ENCODE measurements at regions not wholly inside any gene's neighbourhood (a gene's known extent, or its start where the extent isn't known, plus 50 kb on each side); places are given as distances from the start of the nearest gene placed in this dataset.
"Not testable (repeated sequence)": the region's sequence is repeated elsewhere in the genome, so short reads cannot be mapped to it uniquely, and the experiment has no call there.

GRCh38 chr18:995629-996028 is 91.0 kb downstream of the ADCYAP1 start:
- no peak for DNase-seq (ENCODE audit: low read depth in 4 of 4, low spot score in 3 of 4)

DNA sequence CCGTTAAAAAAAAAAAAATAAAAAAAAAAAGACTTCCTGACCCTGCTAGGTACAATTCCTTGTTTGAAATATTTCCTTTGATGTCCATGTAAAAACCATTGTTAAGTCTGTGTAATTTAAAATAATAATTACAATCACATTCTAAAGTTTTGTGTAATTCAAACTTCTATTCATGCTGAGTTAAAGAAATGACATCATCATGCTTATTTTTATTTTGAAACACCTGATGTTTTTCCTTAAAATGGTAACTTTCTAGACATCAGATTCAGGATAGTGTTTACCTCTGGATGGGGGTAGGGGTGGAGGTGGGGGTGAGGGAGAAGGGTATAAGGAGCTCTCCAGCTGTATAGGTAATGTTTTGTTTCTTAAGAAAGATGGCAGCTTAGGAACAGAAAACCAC is 92.8 kb downstream of the ADCYAP1 start:
- no peak for DNase-seq (ENCODE audit: low read depth in 4 of 4, low spot score in 3 of 4)

DNA sequence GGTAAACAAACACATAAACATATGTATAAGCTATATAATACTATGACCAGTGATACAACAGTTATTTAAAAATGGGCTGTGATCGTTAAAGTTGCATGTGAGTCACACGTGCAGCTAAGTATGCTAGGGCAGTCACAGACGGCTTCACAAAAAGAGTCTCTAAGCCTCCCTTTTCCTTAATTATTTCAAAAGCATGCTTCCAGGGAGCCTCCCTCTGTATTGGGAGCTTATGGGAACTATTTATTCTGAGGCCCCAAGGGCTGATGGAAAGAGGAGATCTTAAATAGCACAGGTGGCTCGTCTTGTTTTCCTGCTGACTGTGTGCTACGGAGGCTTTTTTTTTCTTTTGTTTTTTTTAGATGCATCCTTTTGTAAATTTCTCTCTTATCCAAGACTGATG is 94.3 kb downstream of the ADCYAP1 start:
- no peak for DNase-seq (ENCODE audit: low read depth in 4 of 4, low spot score in 3 of 4)

DNA sequence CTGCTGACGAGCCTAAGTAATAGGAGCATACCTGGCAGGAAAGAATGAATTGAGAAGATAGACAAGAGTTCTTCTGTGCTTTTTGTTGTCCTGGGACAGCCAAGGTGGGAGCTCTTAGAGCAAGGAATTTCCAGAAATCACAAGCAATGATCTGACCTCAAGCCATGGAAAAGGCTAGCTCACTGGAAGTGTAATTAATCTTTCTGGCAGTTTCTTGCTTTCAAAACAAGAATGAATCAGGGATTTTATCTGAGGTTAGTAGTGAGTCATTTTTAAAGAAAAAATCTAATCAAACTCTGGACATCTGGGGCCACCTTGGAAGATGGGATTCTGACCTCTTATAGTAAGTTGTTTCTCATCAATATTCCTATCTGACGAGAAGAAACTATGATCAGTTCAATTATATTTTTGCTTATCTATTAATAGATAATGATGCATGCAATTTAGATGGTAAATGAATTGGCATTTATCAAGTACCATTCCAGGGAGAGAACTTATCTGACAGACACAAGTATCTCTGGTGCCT is 98.0 kb downstream of the ADCYAP1 start:
- no peak for DNase-seq (ENCODE audit: low read depth in 4 of 4, low spot score in 3 of 4)

DNA sequence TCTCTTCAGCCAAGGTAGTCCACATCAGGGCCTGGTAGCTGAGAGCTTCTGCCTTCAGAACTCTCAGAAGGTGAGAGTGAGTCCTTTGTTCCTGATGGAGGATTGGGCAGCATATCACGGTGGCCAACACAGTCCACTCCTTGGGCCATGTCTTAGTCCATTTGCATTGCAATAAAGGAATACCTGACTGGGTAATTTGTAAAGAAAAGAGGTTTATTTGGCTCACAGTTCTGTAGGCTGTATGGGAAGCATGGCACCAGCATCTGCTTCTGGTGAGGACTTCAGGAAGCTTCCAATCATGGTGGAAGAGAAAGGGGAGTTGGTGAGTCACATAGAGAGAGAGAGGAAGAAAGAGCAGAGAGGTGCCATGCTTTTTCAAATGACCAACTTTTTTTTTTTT is 98.8 kb downstream of the ADCYAP1 start:
- DNase-seq (ENCODE audit: low read depth in 4 of 4, low spot score in 3 of 4): no peak

DNA sequence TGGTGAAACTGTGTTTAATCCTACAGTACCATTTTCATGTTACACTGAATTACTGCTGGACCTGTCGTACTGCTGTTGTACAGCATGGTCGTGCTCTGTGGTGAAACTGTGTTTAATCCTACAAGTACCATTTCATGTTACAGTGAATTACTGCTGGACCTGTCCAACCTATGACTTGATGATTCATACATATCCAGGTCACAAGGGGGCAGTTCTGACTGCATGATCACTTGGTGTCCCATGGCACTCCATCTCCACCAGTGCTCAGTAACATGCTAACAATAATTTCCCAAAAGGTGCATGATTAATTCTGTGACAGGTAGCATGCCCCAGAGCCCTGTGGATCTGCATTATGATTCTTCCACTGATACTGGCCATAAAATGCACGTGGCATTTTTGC is 101.6 kb downstream of the ADCYAP1 start:
- no peak for DNase-seq (ENCODE audit: low read depth in 4 of 4, low spot score in 3 of 4)

GRCh38 chr18:1006965-1007364 is 102.3 kb downstream of the ADCYAP1 start:
- DNase-seq (ENCODE audit: low read depth in 4 of 4, low spot score in 3 of 4): no peak

DNA sequence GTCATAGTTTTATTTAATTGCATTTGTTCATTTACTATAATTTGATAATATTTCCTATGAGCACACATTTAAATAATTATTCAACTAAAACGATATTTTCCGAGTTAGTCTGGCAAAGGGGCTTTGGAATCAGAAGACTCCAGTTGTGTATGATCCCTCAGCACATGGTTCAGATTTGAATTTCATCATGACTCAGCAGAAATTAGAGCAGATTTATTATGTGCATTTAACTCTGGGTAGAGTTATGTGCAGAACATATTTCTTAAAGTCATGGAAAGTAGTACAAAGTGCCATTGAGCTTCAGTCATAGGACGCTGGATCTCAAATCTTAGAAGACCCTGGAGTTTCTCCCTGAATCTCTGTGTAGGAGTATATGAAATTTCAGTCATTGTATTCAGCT is 106.7 kb downstream of the ADCYAP1 start:
- DNase-seq (ENCODE audit: low read depth in 4 of 4, low spot score in 3 of 4): no peak

DNA sequence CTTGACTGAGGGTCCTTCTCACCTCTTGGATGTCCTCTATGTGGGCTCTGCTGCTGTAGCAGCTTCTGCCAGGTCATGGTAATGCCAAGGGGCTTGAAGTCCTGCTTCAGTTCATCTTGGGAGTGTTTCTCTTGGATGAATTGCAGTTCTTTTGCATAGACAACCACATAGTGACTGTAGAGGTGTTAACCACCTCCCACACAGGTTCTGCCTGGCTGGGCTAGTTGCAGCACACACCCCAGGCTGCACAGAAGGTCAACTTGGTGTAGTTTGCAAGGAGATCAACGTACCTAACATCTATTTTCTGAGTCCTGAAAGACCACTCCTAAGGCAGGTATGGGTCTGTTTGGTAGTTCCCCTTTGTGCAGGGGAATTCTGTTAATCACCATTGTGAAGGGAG is 108.1 kb downstream of the ADCYAP1 start:
- DNase-seq (ENCODE audit: low read depth in 4 of 4, low spot score in 3 of 4): no peak

GRCh38 chr18:1013951-1014350 is 109.3 kb downstream of the ADCYAP1 start:
- DNase-seq (ENCODE audit: low read depth in 4 of 4, low spot score in 3 of 4): no peak

- peak in 1 of 4 donors; percentile 26 for DNase-seq (ENCODE audit: low read depth in 4 of 4, low spot score in 3 of 4)
These were observed 109.8 kb downstream of the ADCYAP1 start for GRCh38 chr18:1014509-1014908.

GRCh38 chr18:1014951-1015624 is 110.4 kb downstream of the ADCYAP1 start:
- peak in 2 of 4 donors; percentile 35 to 49 for DNase-seq (ENCODE audit: low read depth in 4 of 4, low spot score in 3 of 4)

DNA sequence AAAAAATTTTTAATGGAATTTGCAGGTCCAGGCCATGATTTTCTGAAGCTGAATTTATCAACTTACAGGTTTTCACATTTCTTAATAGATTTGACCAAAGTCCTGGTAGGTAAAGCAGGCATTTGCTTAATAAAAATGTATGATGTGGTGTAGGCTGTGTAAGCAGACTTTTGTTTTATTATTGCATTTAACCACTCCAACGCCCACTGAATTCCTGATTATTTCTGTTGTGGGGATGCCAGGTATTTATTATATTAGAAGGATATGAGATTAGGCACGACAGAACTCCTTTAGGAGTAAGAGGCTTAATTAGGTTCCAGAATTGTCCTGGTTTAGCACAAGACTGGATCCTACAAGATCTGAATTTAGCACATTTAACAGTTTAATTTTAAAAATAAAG is 111.1 kb downstream of the ADCYAP1 start:
- no peak for DNase-seq (ENCODE audit: low read depth in 4 of 4, low spot score in 3 of 4)

DNA sequence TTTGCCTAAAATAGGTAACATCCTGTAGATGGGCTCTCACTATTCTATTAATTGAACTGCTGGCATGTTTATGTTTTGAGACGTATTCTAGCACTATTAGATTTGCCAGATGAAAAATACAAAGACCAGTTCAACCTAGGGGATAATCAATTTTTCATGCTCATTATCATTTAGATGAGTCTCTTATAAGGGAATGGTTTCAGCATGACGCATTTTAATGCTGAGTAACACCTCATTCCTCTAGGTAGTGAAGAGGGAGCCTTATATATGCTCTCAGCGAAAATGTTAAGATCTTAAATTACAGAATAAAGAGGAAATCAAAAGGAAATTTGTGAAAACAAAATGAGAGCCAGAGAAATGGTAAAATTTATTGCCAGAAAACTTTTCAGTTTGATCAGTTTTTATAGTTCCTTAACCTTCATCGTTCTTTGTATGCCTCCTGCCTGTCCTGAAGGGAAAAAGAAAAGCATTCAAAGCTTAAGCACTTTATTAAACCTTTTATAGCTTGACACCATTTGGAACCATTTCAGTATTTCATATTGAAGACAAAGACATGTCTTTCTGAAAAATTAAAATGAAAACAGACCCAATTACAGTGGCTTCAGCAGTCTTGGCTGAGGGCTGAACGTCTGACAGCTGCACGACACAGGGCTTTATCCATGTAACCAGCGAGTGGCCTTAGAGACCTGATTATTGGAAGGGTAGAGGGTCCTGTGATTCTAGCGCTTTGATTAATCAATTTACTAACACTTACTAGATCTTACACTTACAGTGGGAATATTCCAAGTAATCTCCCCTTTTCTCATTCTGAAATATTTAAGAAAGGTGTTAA is 112.8 kb downstream of the ADCYAP1 start:
- no peak for DNase-seq (ENCODE audit: low read depth in 4 of 4, low spot score in 3 of 4)

DNA sequence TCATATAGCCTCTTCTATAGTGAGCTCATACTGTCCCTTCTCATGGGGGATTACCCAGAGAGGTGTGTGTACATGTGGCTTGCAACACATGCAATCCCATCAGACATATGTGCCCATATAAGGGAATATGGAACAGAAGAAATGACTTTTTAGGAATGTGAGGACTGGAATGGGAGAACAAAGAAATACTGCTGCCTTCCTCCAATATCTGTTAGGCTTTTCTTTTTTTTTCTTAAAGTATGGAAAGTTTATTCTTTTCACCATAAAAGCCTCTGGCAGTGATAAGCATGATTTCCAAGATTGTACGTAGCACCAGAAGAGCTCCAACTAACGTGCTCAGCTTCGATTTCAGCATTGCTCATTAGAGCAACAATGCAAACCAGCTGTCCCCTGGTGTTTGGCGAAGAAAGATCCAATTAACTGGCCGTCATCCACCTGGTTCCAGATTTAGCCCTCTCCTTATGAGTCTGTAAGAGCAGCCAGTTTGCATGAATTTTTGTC is 113.6 kb downstream of the ADCYAP1 start:
- no peak for DNase-seq (ENCODE audit: low read depth in 4 of 4, low spot score in 3 of 4)

- DNase-seq (ENCODE audit: low read depth in 4 of 4, low spot score in 3 of 4): no peak
These were observed 114.5 kb downstream of the ADCYAP1 start for GRCh38 chr18:1019191-1019590.

- no peak for DNase-seq (ENCODE audit: low read depth in 4 of 4, low spot score in 3 of 4)
These were observed 116.2 kb downstream of the ADCYAP1 start for GRCh38 chr18:1020731-1021344.

DNA sequence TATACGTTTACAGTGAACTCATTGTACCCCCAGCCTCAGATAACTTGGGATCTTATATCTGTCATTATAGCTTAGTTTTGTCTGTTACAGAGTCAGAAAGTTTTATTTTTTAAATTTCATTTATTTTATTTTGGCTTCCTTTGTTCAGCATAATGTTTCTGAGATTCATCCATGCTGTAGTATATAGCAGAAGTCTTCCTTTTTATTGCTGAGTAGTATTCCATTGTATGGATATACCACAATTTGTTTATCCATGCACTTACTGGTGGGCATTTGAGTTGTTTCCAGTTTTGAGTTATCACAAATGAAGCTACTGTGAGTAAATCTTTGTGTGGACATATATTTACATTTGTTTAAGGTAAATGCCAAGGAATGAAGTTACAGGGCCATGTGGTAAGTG is 122.3 kb downstream of the ADCYAP1 start:
- DNase-seq (ENCODE audit: low read depth in 4 of 4, low spot score in 3 of 4): no peak

DNA sequence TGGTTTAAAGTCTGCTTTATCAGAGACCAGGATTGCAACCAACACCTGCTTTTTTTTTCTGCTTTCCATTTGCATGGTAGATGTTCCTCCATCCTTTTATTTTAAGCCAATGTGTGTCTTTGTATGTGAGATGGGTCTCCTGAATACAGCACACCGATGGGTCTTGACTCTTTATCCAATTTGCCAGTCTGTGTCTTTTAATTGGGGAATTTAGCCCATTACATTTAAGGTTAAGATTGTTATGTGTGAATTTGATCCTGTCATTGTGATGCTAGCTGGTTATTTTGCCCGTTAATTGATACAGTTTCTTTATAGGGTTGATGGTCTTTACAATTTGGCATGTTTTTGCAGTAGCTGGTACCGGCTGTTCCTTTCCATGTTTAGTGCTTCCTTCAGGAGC is 128.4 kb downstream of the ADCYAP1 start:
- not testable (repeated sequence) for DNase-seq (ENCODE audit: low read depth in 4 of 4, low spot score in 3 of 4)

DNA sequence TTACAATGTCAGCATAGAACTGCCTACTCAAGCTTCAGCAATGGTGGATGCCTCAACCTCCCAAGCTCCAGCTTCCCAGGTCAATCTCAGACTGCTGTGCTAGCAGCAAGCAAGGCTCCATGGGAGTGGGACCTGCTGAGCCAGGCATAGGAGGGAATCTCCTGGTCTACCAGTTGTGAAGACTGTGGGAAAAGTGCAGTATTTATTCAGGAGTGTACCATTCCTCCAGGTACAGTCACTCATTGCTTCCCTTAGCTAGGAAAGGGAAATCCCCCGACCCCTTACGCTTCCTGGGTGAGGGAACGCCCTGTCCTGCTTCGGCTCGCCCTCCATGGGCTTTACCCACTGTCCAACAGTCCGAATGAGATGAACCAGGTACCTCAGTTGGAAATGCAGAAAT is 130.3 kb downstream of the ADCYAP1 start:
- no peak for DNase-seq (ENCODE audit: low read depth in 4 of 4, low spot score in 3 of 4)

- no peak for DNase-seq (ENCODE audit: low read depth in 4 of 4, low spot score in 3 of 4)
These were observed 132.3 kb downstream of the ADCYAP1 start for GRCh38 chr18:1036926-1037325.
